Transverse colon (tissue), 4 donors: ENCODE measurements at regions not wholly inside any gene's neighbourhood (a gene's known extent, or its start where the extent isn't known, plus 50 kb on each side); places are given as distances from the start of the nearest gene placed in this dataset.

Experiments
- DNase-seq: peaks from one replicate; pipeline ENCODE4 v3.0.0-alpha.2; 2019
- H3K27ac ChIP-seq, 4 donors: fragments of 200-600 bp; sonication (generic); 2 replicates each; pipeline ENCODE4 v1.5.1; 2016 to 2018; ENCODE audit warnings: inconsistent platforms in 4 of 4
- H3K27me3 ChIP-seq: fragments of 200-600 bp; sonication (generic); 2 replicates; pipeline ENCODE4 v1.5.1; 2017; ENCODE audit warnings: inconsistent platforms
- H3K36me3 ChIP-seq, 4 donors: fragments of 200-600 bp; sonication (generic); 2 replicates each; pipeline ENCODE4 v1.5.1; 2017 to 2019; ENCODE audit warnings: inconsistent platforms in 4 of 4
- H3K4me1 ChIP-seq, 4 donors: fragments of 200-600 bp; sonication (generic); 2 replicates each; pipeline ENCODE4 v1.5.1; 2017 to 2020; ENCODE audit warnings: inconsistent platforms in 4 of 4
- H3K4me3 ChIP-seq, 4 donors: fragments of 200-600 bp; sonication (generic); 1 replicate in 1 of 4; 2 replicates in 3 of 4; pipeline versions ENCODE4 v1.5.1 to v1.6.1; 2017 to 2019; ENCODE audit warnings: inconsistent platforms in 4 of 4
- H3K9me3 ChIP-seq, 2 donors: fragments of 200-600 bp; sonication (generic); 2 replicates each; pipeline ENCODE4 v1.5.1; 2017 to 2019; ENCODE audit warnings: inconsistent platforms in 2 of 2
- EP300 ChIP-seq: sonication (generic); formaldehyde crosslinking; IDR thresholded peaks from one replicate; pipeline ENCODE4 v1.6.1; 2017; ENCODE audit warnings: antibody characterized with exemption, low read depth
- POLR2A ChIP-seq: fragments of 450-650 bp; IDR thresholded peaks from one replicate; pipeline ENCODE4 v1.6.1; 2016; ENCODE audit warnings: antibody characterized with exemption, mild to moderate bottlenecking, moderate library complexity
- POLR2AphosphoS5 ChIP-seq, 3 donors: sonication (generic); formaldehyde crosslinking; IDR thresholded peaks; one replicate each; pipeline ENCODE4 v1.6.1; 2016; ENCODE audit warnings: antibody characterized with exemption in 3 of 3
- WGBS, 2 donors: methylation state at CpG; one replicate each; pipeline ENCODE4 v1.1.5; 2018; ENCODE audit warnings: low coverage in 1 of 2; 5-methylcytosine and 5-hydroxymethylcytosine counted together
- in situ Hi-C, 4 donors: fragments of 200-750 bp; cut with MboI; loops; one replicate each; pipeline versions ENCODE4 v1.15.0 to v1.15.1; 2017; ENCODE audit warnings: low sequenced_read_pairs in 3 of 4, low pct_ligation_motif_present in 1 of 4, low pct_unique_long_range_greater_than_20kb in 1 of 4
- intact Hi-C: fragments of 100-400 bp; cut with DNase I; formaldehyde crosslinking; loops from one replicate; pipeline ENCODE4 v1.15.1; 2023; ENCODE audit warnings: low total_unique reads
- TF ChIP-seq, protein P1 (sequence below), 5 experiments: fragments of 200-600 bp in 3 of 5; fragments of 450-650 bp in 2 of 5; sonication (generic) in 3 of 5; IDR thresholded peaks; 1 replicate in 2 of 5; 2 replicates in 3 of 5; pipeline ENCODE4 v1.5.1; 2016 to 2017; ENCODE audit warnings: antibody characterized with exemption in 5 of 5, inconsistent platforms in 3 of 5, mild to moderate bottlenecking in 2 of 5, moderate library complexity in 1 of 5

DNA sequence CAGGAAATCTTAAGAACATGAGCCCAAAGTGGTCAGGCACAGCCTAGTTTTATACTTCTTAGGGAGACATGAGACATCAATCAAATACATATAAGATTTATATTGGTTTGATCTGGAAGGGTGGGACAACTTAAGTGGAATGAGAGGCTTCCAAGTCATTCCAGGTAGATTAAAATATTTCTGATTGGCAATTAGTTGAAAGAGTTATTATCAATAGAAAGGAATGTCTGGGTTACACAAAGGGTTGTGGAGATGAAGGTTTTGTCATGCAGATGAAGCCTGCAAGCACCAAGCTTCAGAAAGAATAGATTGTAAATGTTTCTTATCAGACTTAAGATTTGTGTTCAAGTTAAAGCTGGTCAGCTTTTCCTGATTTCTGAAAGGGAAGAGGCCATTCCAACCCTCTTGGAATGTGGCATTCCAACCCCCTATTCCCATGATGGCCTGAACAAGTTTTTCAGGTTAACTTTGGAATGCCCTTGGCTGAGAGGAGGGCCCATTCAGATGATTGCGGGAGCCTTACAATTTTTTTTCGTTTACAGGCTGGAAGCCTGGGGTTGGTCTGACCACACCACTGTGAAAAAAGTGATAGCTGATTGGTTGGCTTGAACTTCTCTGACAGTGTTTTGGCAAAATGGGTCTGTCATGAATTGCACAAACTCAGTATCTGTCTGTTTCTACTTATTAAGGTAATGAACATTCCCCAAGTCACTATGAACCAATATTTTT lies 245.6 kb upstream of the RAI14 start:
- WGBS, 2 donors: 81% methylated on average over 2 of the region's 2 CpGs; no CpG with 5 or more reads in 1 of the 2 donors

DNA sequence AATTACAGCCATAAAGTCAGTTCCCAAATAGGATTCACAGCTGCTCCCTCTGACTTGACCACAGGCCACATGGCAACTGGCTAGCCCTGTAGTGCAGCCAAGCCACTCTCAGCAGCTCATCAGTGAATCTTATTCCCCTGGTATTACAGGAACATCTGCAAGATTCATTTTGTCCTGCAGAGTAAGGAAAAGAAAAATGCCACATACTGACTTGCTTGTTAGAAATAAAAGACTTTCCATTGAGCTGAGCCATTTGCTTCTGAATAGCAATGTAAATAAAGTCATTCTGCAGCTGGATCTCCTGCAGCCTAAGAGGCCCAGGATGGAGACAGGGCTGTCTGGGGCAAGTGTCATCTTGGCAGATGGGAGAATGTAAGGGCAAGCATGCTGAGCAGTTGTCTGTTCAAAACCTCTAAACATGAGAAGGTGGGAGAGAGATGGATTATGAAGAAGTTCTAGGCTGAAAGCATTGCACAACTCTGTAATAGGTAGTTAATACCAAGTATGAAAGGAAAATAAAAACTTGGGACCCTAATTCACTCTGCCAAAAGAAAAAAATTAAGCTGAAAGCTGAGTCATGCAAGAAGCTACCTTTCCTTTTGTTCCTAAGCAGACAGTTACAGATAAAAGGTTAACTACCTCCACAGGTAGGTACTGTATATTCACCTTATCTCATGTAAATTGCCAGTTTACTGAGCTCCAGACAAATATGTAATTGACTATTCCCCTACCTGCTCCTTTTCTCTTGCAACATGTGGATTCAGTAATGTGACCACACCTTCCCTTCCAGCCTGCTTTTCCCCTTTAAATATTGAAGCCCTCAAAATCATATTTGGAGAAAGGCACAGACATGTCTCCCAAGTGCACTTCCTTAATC lies 244.4 kb upstream of the RAI14 start:
- intact Hi-C loops (no loop called here), in situ Hi-C loops (no loop called here)
- Histone ChIP-seq H3K4me1 (no peaks in the 10 kb centered on the region), H3K36me3 (no peaks in the 10 kb centered on the region), H3K4me3 (no peak overlapping the region), H3K27ac (no peak overlapping the region), H3K27me3 (no peaks in the 10 kb centered on the region), H3K9me3 (no peaks in the 10 kb centered on the region)
- TF ChIP-seq, protein P1, sequence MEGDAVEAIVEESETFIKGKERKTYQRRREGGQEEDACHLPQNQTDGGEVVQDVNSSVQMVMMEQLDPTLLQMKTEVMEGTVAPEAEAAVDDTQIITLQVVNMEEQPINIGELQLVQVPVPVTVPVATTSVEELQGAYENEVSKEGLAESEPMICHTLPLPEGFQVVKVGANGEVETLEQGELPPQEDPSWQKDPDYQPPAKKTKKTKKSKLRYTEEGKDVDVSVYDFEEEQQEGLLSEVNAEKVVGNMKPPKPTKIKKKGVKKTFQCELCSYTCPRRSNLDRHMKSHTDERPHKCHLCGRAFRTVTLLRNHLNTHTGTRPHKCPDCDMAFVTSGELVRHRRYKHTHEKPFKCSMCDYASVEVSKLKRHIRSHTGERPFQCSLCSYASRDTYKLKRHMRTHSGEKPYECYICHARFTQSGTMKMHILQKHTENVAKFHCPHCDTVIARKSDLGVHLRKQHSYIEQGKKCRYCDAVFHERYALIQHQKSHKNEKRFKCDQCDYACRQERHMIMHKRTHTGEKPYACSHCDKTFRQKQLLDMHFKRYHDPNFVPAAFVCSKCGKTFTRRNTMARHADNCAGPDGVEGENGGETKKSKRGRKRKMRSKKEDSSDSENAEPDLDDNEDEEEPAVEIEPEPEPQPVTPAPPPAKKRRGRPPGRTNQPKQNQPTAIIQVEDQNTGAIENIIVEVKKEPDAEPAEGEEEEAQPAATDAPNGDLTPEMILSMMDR (IDR thresholded peaks at IDR 0.05): no peak
- TF ChIP-seq POLR2AphosphoS5 (IDR thresholded peaks at IDR 0.05): no peak
- no peak for TF ChIP-seq EP300
- no peak for TF ChIP-seq POLR2A
- DNase-seq: no peak

More for the DNA sequence above, 245.6 kb upstream of the RAI14 start:
- H3K27ac ChIP-seq: no peak overlapping the region
- H3K27me3 ChIP-seq: no peaks in the 10 kb centered on the region
- intact Hi-C loops: no loop called here
- no peak for DNase-seq
- H3K4me1 ChIP-seq: no peaks in the 10 kb centered on the region
- no peak overlapping the region for H3K4me3 ChIP-seq
- no peaks in the 10 kb centered on the region for H3K36me3 ChIP-seq
- in situ Hi-C loops: no loop called here
- TF ChIP-seq, protein P1 (IDR thresholded peaks at IDR 0.05): no peak
- TF ChIP-seq POLR2A: no peak
- no peak for TF ChIP-seq POLR2AphosphoS5 (IDR thresholded peaks at IDR 0.05)
- no peak for TF ChIP-seq EP300
- no peaks in the 10 kb centered on the region for H3K9me3 ChIP-seq

DNA sequence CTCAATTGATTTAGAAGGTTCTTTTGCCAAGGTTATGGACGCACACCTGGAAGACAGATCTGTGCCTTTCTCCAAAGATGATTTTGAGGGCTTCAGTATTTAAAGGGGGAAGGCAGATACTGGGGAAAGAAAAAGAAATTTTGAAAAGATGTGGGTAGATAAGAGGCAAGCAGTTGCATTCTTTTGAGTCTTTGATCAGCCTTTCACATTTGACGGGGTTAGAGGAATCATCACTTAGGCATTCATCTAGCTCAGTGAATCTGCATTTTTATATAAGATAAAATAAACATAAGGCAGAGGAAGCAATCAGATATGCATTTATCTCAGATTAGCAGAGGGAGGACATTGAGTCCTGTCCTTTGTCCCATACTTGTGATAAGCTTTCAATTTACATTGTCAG lies 243.4 kb upstream of the RAI14 start:
- in situ Hi-C loops: no loop called here
- Histone ChIP-seq H3K4me3 (no peak overlapping the region), H3K36me3 (no peaks in the 10 kb centered on the region), H3K4me1 (no peaks in the 10 kb centered on the region), H3K27me3 (no peaks in the 10 kb centered on the region), H3K27ac (no peak overlapping the region), H3K9me3 (no peaks in the 10 kb centered on the region)
- DNase-seq: no peak
- WGBS, 2 donors: 44 to 77% methylated on average over 1 to 2 of the region's 2 CpGs
- TF ChIP-seq EP300: no peak
- no peak for TF ChIP-seq POLR2AphosphoS5 (IDR thresholded peaks at IDR 0.05)
- TF ChIP-seq POLR2A: no peak
- TF ChIP-seq, protein P1 (IDR thresholded peaks at IDR 0.05): no peak
- intact Hi-C loops: no loop called here

DNA sequence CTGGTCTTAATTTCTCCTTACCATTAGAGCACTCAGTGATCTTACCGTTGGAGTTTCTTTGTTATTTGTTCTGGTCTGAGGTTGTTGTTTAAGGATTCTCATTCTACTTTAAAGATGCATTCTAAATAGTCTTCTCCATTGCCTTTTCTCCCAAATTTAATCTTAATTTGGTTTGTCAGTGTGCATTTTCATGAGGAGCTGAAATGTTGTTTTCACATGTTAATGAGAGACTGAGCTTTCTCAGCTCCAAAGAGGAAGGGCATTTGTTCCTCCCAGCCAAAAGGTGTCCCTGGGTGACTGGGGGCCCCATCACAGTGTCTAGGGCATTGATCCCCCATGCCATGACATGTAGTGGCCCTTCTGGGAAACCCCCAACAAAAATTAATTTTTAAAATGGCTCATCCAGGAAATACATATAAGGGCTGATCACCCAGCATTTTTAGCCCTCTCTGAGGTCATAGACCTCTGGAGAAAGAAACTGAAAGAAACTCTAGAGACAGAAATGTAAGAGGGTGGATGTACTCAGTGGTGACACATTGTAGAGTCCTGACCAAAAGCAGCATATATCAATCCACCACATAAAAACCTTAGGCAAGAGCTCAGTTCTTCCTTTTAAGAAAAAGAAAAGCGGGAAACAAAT lies 240.4 kb upstream of the RAI14 start:
- DNase-seq: no peak
- in situ Hi-C loops (no loop called here), intact Hi-C loops (no loop called here)
- no peaks in the 10 kb centered on the region for H3K27me3 ChIP-seq
- H3K4me1 ChIP-seq: no peaks in the 10 kb centered on the region
- TF ChIP-seq EP300: no peak
- TF ChIP-seq POLR2A: no peak
- no peaks in the 10 kb centered on the region for H3K36me3 ChIP-seq
- no peaks in the 10 kb centered on the region for H3K9me3 ChIP-seq
- no peak overlapping the region for H3K4me3 ChIP-seq
- H3K27ac ChIP-seq: no peak overlapping the region
- 50 to 90% methylated on average over 1 to 2 of the region's 2 CpGs for WGBS, 2 donors
